Kasumi-1 (cell line): ENCODE measurements at regions not wholly inside any gene's neighbourhood (a gene's known extent, or its start where the extent isn't known, plus 50 kb on each side); places are given as distances from the start of the nearest gene placed in this dataset.

Experiments used
- DNase-seq, 2 experiments: peaks; one replicate each; lab custom pipeline; 2025; lab: John Stamatoyannopoulos, UW

GRCh38 chr13:105607426-105607825 is 928.0 kb downstream of the EFNB2 start:
- no peak for DNase-seq

- no peak for DNase-seq
Observed at GRCh38 chr13:105607016-105607415, 928.4 kb downstream of the EFNB2 start.

- DNase-seq = no peak
Observed at GRCh38 chr13:105602956-105603670, 932.3 kb downstream of the EFNB2 start.

- no peak for DNase-seq
Observed at GRCh38 chr13:105599477-105600037, 935.9 kb downstream of the EFNB2 start.

GRCh38 chr13:105598529-105598928 is 936.9 kb downstream of the EFNB2 start:
- DNase-seq = no peak

GRCh38 chr13:105597573-105597972 is 937.9 kb downstream of the EFNB2 start:
- DNase-seq = no peak

- no peak for DNase-seq
Observed at GRCh38 chr13:105595471-105595870, 940.0 kb downstream of the EFNB2 start.

GRCh38 chr13:105591277-105591676 is 944.2 kb downstream of the EFNB2 start:
- DNase-seq = no peak

- no peak for DNase-seq
Observed at GRCh38 chr13:105587786-105588185, 947.7 kb downstream of the EFNB2 start.

- DNase-seq = no peak
Observed at GRCh38 chr13:105579821-105580710, 955.4 kb downstream of the EFNB2 start.

- DNase-seq = no peak
Observed at GRCh38 chr13:105573136-105573535, 962.3 kb downstream of the EFNB2 start.

GRCh38 chr13:105572401-105572800 is 963.1 kb downstream of the EFNB2 start:
- DNase-seq = no peak

- DNase-seq = no peak
Observed at GRCh38 chr13:105569816-105570215, 965.6 kb downstream of the EFNB2 start.

- no peak for DNase-seq
Observed at GRCh38 chr13:105567951-105568525, 967.4 kb downstream of the EFNB2 start.

GRCh38 chr13:105565136-105565727 is 970.2 kb downstream of the EFNB2 start:
- DNase-seq = no peak

- peak; percentile 8 to 24 for DNase-seq
Observed at GRCh38 chr13:105552078-105552477, 983.4 kb downstream of the EFNB2 start.

- no peak for DNase-seq
Observed at GRCh38 chr13:105547851-105548250, 987.6 kb downstream of the EFNB2 start.

GRCh38 chr13:105545811-105546210 is 989.7 kb downstream of the EFNB2 start:
- DNase-seq = no peak

- no peak for DNase-seq
Observed at GRCh38 chr13:105543742-105544141, 991.7 kb downstream of the EFNB2 start.

- DNase-seq = no peak
Observed at GRCh38 chr13:105541565-105541964, 993.9 kb downstream of the EFNB2 start.

- DNase-seq = no peak
Observed at GRCh38 chr13:105538346-105538745, 997.1 kb downstream of the EFNB2 start.

- DNase-seq = no peak
Observed at GRCh38 chr13:105537113-105537512, 998.3 kb downstream of the EFNB2 start.
